Fibroblast of pulmonary artery (primary cell): ENCODE measurements at regions not wholly inside any gene's neighbourhood (a gene's known extent, or its start where the extent isn't known, plus 50 kb on each side); places are given as distances from the start of the nearest gene placed in this dataset.

Source experiments
- DNase-seq: peaks from one replicate; pipeline ENCODE4 v3.0.0-alpha.2; 2010; ENCODE audit warnings: low read depth
- H3K4me3 ChIP-seq: replicated peaks from 2 replicates; pipeline ENCODE4 v1.5.1; 2011; ENCODE audit warnings: low read depth, mild to moderate bottlenecking, control low read depth, low read length, moderate library complexity
- CTCF ChIP-seq: IDR thresholded peaks from 2 replicates; pipeline ENCODE4 v1.5.1; 2011; ENCODE audit warnings: mild to moderate bottlenecking, control low read depth, low read length, inconsistent platforms; ENCODE audit errors: missing control alignments

DNA sequence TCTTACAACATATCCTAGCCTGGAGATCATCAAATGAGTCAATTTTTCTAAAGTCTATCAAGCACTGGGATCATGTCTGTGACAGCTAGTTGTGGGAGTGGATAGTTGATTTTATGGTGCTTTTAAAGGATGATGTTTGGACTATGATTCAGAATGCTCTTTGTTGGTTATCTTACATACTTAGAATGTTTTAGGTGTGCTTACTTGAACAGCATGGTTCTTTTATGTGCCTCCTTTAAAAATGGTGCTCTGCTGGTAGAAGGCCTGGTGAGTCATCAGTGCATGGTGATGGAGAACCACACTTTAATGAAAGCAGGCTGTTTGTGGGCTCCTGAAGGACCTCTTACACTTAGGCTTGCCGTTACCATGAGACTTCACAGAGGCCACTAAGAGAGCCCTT, 682.7 kb upstream of the FANCL start:
- TF ChIP-seq CTCF = no peak
- H3K4me3 ChIP-seq = no peak overlapping the region
- peak; percentile 11 for DNase-seq

- no peak for DNase-seq
- no peak overlapping the region for H3K4me3 ChIP-seq
- TF ChIP-seq CTCF = no peak
Observed at GRCh38 chr2:58922245-58922644, 681.1 kb upstream of the FANCL start.

GRCh38 chr2:58921676-58922075, 680.6 kb upstream of the FANCL start:
- DNase-seq = no peak
- no peak overlapping the region for H3K4me3 ChIP-seq
- no peak for TF ChIP-seq CTCF

DNA sequence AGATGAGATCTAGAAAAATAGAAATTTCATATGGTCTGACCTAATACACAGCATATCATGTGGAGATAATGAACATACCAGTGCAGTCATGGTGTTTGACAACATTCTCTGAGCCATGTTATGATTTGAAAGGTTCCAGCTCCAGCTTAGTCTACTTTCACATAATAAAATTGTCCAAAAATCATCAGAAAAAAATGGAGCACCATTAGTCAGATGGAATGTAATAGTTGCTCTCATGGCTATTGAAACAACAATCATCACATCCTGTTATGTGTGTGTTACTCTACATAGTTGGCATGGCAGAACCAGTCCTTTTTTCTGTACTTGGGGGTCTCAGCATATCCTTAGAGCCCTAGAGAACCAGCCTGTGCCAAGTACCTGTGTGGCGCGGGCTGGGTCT, 678.9 kb upstream of the FANCL start:
- TF ChIP-seq CTCF = no peak
- no peak for DNase-seq
- no peak overlapping the region for H3K4me3 ChIP-seq

DNA sequence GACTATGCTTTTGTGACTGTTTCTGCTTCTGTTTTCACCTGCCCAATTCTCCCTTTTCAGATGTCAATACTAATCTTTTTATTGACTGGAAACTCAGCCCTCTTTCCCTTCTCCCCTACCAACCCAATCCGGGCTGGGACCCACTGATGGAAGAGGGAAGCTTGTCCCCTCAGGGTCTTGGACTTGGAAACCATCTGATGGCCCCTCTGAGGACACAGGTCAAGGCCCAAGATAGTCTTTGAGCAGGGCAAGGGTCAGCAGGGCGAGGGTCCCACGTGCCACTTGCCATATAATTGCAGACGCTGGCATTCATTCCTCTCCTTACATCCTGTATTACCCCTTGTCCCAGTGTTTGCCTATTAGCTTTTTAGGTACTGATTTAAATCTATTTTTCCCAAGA, 678.2 kb upstream of the FANCL start:
- DNase-seq = no peak
- no peak for TF ChIP-seq CTCF
- H3K4me3 ChIP-seq = no peak overlapping the region

- peak; percentile 8 for DNase-seq
- no peak overlapping the region for H3K4me3 ChIP-seq
Observed at GRCh38 chr2:58918141-58918540, 677.0 kb upstream of the FANCL start.

More at GRCh38 chr2:58918141-58918540, 677.0 kb upstream of the FANCL start:
- TF ChIP-seq CTCF = no peak
